Osteocyte (in vitro differentiated cells): ENCODE measurements at regions not wholly inside any gene's neighbourhood (a gene's known extent, or its start where the extent isn't known, plus 50 kb on each side); places are given as distances from the start of the nearest gene placed in this dataset.

Source experiments
- DNase-seq: peaks from one replicate; pipeline ENCODE4 v3.0.0; 2021; ENCODE audit warnings: mixed read lengths; ENCODE audit not compliant: unreplicated experiment; ENCODE audit errors: extremely low spot score
- H3K27ac Mint-ChIP-seq: one replicate; pipeline ENCODE4 v1.8.0; 2021; ENCODE audit warnings: mild to moderate bottlenecking, mixed read lengths; ENCODE audit not compliant: unreplicated experiment
- H3K27me3 Mint-ChIP-seq: one replicate; pipeline ENCODE4 v1.8.0; 2021; ENCODE audit warnings: mixed read lengths; ENCODE audit not compliant: unreplicated experiment
- H3K36me3 Mint-ChIP-seq: one replicate; pipeline ENCODE4 v1.8.0; 2021; ENCODE audit warnings: mixed read lengths; ENCODE audit not compliant: unreplicated experiment
- H3K4me1 Mint-ChIP-seq: one replicate; pipeline ENCODE4 v1.8.0; 2021; ENCODE audit warnings: mixed read lengths; ENCODE audit not compliant: unreplicated experiment
- H3K4me3 Mint-ChIP-seq: one replicate; pipeline ENCODE4 v1.8.0; 2021; ENCODE audit warnings: mild to moderate bottlenecking, moderate library complexity, mixed read lengths; ENCODE audit not compliant: unreplicated experiment
- H3K9me3 Mint-ChIP-seq: one replicate; pipeline ENCODE4 v1.8.0; 2021; ENCODE audit warnings: mixed read lengths; ENCODE audit not compliant: unreplicated experiment
- TF ChIP-seq, protein P1 (sequence below): fragments of 200-600 bp; sonication (generic); IDR thresholded peaks from 2 replicates; pipeline ENCODE4 v1.5.0; 2021; ENCODE audit warnings: antibody characterized with exemption, mild to moderate bottlenecking, moderate library complexity

DNA sequence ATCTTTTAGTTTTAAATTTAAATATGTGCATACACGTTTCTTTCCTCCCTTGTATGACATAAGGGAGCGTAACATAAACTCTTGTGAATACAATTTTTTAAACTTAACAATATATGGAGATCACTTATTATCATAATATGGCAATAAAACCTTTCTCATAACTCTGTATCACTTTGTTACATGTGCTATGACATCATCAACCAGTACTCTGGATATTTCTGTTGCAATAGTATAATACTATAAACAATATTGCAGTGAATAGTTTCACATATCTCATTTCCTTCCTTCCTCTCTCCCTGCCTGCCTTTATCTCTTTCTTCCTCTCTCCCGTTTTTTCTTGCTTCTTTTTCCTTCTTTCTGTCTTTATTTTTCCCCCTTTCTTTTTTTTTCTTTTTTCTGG lies 1278.0 kb upstream of the CNTN5 start:
- no peaks in the 10 kb centered on the region for H3K36me3 Mint-ChIP-seq
- H3K27me3 Mint-ChIP-seq, result peaks cover 6% of the 10 kb centered on the region
- DNase-seq, result no peak
- TF ChIP-seq, protein P1, sequence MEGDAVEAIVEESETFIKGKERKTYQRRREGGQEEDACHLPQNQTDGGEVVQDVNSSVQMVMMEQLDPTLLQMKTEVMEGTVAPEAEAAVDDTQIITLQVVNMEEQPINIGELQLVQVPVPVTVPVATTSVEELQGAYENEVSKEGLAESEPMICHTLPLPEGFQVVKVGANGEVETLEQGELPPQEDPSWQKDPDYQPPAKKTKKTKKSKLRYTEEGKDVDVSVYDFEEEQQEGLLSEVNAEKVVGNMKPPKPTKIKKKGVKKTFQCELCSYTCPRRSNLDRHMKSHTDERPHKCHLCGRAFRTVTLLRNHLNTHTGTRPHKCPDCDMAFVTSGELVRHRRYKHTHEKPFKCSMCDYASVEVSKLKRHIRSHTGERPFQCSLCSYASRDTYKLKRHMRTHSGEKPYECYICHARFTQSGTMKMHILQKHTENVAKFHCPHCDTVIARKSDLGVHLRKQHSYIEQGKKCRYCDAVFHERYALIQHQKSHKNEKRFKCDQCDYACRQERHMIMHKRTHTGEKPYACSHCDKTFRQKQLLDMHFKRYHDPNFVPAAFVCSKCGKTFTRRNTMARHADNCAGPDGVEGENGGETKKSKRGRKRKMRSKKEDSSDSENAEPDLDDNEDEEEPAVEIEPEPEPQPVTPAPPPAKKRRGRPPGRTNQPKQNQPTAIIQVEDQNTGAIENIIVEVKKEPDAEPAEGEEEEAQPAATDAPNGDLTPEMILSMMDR, result no peak
- H3K9me3 Mint-ChIP-seq, result no peaks in the 10 kb centered on the region
- H3K27ac Mint-ChIP-seq, result peak overlapping the region; percentile 61
- H3K4me1 Mint-ChIP-seq, result peaks cover 37% of the 10 kb centered on the region
- no peak overlapping the region for H3K4me3 Mint-ChIP-seq

DNA sequence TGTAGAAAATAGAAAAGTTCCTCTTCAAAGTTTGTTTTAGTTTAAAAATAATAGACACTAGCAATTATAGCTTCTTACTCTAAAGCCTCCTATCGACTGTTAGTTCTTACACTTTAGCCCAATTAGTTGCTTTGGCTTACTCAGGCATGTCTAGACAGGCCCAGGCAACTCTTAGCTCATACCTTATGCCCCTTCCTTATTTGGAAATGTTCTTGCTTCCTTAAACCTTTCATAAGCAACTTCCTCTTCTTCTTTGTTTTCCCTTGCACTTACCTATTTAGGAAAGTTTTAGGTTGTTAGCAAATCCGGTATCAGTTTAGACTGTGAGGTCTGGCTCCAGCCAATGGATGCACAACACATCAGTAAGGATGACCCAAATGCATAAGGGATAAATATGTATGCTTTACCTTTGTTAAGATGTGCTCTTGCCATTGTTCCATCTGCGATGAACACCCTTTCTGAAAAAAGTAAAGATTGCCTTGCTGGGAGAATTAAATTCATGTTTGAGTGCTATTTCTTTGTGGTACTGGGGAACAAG lies 1277.5 kb upstream of the CNTN5 start:
- Mint-ChIP-seq H3K27me3 (peaks cover 6% of the 10 kb centered on the region), H3K36me3 (no peaks in the 10 kb centered on the region), H3K4me1 (peaks cover 34% of the 10 kb centered on the region), H3K9me3 (no peaks in the 10 kb centered on the region), H3K27ac (peak overlapping the region; percentile 61), H3K4me3 (no peak overlapping the region)
- TF ChIP-seq, protein P1, result no peak
- no peak for DNase-seq

DNA sequence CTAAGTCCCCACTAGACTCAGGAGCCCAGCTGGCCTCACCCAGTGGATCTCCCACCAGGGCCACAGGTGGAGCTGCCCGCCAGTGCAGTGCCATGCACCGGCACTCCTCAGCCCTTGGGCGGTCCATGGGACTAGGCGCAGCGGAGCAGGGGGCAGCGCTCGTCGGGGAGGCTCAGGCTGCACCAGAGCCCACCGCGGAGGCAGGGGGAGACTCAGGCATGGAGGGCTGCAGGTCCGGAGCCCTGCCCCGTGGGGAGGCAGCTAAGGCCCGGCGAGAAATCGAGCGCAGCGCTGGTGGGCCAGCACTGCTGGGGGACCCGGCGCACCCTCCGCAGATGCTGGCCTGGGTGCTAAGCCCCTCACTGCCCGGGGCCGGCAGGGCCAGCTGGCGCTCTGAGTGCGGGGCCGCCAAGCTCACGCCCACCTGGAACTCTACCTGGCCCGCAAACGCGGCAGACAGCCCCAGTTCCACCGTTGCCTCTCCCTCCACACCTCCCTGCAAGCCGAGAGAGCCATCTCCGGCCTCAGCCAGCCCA lies 1275.2 kb upstream of the CNTN5 start:
- Mint-ChIP-seq H3K36me3 (no peaks in the 10 kb centered on the region), H3K27ac (no peak overlapping the region), H3K4me1 (peaks cover 15% of the 10 kb centered on the region), H3K27me3 (peaks cover 13% of the 10 kb centered on the region), H3K4me3 (no peak overlapping the region), H3K9me3 (no peaks in the 10 kb centered on the region)
- TF ChIP-seq, protein P1, result no peak
- DNase-seq, result no peak

DNA sequence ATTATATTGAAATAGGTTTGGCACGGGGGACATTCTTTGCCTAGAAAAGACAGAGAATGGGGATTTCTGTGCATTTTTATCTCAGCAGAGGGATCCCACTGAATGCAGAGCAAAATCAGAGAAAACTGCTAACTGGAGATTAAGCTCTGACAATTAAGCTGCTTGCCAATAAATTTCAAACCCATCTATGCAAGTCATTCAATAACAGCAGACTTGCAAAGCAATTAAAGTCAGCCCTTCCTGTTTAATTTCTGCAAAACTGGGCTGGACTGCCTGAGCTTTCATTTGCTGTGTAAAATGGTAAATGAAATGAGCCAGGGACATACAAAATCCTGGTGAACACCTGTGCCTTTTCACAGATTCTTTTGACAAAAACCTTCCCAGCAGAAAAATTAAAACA lies 1273.9 kb upstream of the CNTN5 start:
- Mint-ChIP-seq H3K4me3 (no peak overlapping the region), H3K4me1 (peaks cover 10% of the 10 kb centered on the region), H3K9me3 (no peaks in the 10 kb centered on the region), H3K36me3 (no peaks in the 10 kb centered on the region), H3K27me3 (peaks cover 13% of the 10 kb centered on the region), H3K27ac (no peak overlapping the region)
- TF ChIP-seq, protein P1, result no peak
- no peak for DNase-seq

DNA sequence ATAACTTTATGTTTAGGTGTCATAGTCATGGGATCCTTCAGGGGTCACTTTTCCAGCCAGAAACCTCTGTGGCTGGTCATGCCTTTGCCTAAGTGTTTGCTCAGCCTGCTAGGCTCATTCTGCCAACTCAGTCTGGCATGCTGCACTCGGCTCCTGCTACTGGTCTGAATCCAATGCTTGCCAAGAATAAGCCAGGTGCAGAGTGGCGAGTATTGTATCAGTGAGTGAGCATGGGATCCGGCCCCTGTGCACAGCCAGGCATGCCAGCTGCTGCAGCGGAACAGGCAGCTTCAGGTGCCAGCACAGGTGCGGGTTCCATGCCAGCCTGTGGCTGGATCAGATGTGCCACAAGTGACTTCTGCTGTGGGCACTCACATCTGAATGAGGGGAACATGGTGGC lies 1269.3 kb upstream of the CNTN5 start:
- TF ChIP-seq, protein P1, result no peak
- H3K36me3 Mint-ChIP-seq, result no peaks in the 10 kb centered on the region
- no peaks in the 10 kb centered on the region for H3K9me3 Mint-ChIP-seq
- peaks cover 13% of the 10 kb centered on the region for H3K27me3 Mint-ChIP-seq
- H3K4me1 Mint-ChIP-seq, result peaks cover 5% of the 10 kb centered on the region
- no peak for DNase-seq
- H3K4me3 Mint-ChIP-seq, result no peak overlapping the region
- no peak overlapping the region for H3K27ac Mint-ChIP-seq
